ENCODE measurements at regions not wholly inside any gene's neighbourhood (a gene's known extent, or its start where the extent isn't known, plus 50 kb on each side); places are given as distances from the start of the nearest gene placed in this dataset.

DNA sequence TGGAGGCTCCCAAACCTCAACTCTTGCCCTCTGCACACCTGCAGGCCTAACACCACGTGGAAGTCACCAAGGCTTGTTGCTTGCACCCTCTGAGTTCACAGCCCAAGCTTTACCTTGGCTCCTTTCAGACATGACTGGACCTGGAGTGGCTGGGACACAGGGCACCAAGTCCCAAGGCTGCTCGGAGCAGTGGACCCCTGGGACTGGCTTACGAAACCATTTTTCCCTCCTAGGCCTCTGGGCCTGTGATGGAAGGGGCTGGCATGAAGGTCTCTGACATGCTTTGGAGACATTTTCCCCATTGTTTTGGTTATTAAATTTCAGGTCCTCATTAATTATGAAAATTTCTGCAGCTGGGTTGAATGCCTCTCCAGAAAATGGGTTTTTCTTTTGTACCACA is 994.4 kb upstream of the NUDT12 start:
- TF ChIP-seq, protein P1, sequence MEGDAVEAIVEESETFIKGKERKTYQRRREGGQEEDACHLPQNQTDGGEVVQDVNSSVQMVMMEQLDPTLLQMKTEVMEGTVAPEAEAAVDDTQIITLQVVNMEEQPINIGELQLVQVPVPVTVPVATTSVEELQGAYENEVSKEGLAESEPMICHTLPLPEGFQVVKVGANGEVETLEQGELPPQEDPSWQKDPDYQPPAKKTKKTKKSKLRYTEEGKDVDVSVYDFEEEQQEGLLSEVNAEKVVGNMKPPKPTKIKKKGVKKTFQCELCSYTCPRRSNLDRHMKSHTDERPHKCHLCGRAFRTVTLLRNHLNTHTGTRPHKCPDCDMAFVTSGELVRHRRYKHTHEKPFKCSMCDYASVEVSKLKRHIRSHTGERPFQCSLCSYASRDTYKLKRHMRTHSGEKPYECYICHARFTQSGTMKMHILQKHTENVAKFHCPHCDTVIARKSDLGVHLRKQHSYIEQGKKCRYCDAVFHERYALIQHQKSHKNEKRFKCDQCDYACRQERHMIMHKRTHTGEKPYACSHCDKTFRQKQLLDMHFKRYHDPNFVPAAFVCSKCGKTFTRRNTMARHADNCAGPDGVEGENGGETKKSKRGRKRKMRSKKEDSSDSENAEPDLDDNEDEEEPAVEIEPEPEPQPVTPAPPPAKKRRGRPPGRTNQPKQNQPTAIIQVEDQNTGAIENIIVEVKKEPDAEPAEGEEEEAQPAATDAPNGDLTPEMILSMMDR (conservative IDR thresholded peaks at IDR 0.05; ENCODE audit: low read length) = no peak
- no peak for TF ChIP-seq EZH2phosphoT487 (IDR thresholded peaks at IDR 0.05; ENCODE audit: borderline replicate concordance, low read depth, low read length)
